ENCODE measurements at regions not wholly inside any gene's neighbourhood (a gene's known extent, or its start where the extent isn't known, plus 50 kb on each side); places are given as distances from the start of the nearest gene placed in this dataset.

DNA sequence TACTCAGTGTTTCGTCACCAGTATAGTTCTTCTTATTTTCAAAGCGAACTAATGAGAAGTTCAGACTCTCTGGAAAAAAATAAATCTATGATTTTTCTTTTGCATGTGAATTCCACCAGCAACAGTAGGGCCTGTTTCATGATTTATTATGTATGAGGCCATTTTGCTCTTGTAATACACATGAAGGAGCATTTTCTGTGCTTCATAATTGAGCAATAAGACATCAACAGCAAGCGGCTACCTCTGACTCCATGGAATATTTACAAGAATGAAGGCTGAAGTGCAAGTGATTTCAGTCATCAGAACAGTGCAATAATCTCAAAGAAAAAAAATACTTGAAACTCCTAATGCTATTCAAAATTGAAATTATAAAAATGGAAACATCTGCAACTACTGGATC is 282.9 kb upstream of the EDIL3 start:
- BruUV-seq (replicated peaks) = no TSS peak

More for the DNA sequence above, 282.9 kb upstream of the EDIL3 start:
- no peak overlapping the region for H3K9ac ChIP-seq (ENCODE audit: low read length)
- no peak overlapping the region for H2AFZ ChIP-seq (ENCODE audit: low read depth, low read length, poor library complexity, severe bottlenecking)
- no peaks in the 10 kb centered on the region for H3K9me2 ChIP-seq (ENCODE audit: insufficient read depth)
- no peaks in the 10 kb centered on the region for H3K36me3 ChIP-seq (ENCODE audit: control insufficient read depth in 1 of 2, insufficient read depth in 2 of 2, low read length in 2 of 2)
- no peaks in the 10 kb centered on the region for H3K9me3 ChIP-seq (ENCODE audit: control insufficient read depth in 1 of 2, insufficient read depth in 1 of 2, low read depth in 1 of 2, low read length in 2 of 2)
- DNase-seq (ENCODE audit: low read depth, low spot score) = no peak
- ChIA-PET POLR2A (no interaction called here), CTCF (no interaction called here), RAD21 (ENCODE audit: low non-redundant PET in 1 of 2, low total read pairs in 2 of 2, uncharacterized antibody in 2 of 2, unreplicated experiment in 2 of 2) (no interaction called here)
- no peak overlapping the region for H3K27ac ChIP-seq (ENCODE audit: low read depth, low read length)
- ATAC-seq = no peak
- no peaks in the 10 kb centered on the region for H3K4me1 ChIP-seq (ENCODE audit: control insufficient read depth in 1 of 2, insufficient read depth in 2 of 2, low read length in 2 of 2)
- H3K79me2 ChIP-seq (ENCODE audit: insufficient read depth, low read length) = no peaks in the 10 kb centered on the region
- intact Hi-C loops (cut with micrococcal nuclease) = no loop called here
- TF ChIP-seq CBX3 (IDR thresholded peaks at IDR 0.05; ENCODE audit: low read depth) = no peak
- no peak for TF ChIP-seq EZH2 (IDR thresholded peaks at IDR 0.05)
- no peak for TF ChIP-seq ZNF274 (IDR thresholded peaks at IDR 0.05; ENCODE audit: low read depth, low read length)
- TF ChIP-seq ZFX (IDR thresholded peaks at IDR 0.05) = no peak
- no peak for TF ChIP-seq FOSL1 (IDR thresholded peaks at IDR 0.05; ENCODE audit: low read depth)
- TF ChIP-seq POLR2A (IDR thresholded peaks at IDR 0.05; ENCODE audit: borderline replicate concordance, extremely low read depth, insufficient read depth, insufficient read length) = no peak
- no peak for TF ChIP-seq SRF (IDR thresholded peaks at IDR 0.05; ENCODE audit: low read depth)
- TF ChIP-seq EGR1 (IDR thresholded peaks at IDR 0.05; ENCODE audit: low read depth) = no peak
- TF ChIP-seq ELF1 (IDR thresholded peaks at IDR 0.05; ENCODE audit: borderline replicate concordance, low read depth) = no peak
- no peak for TF ChIP-seq EZH2phosphoT487 (IDR thresholded peaks at IDR 0.05; ENCODE audit: borderline replicate concordance)
- TF ChIP-seq, protein P1, sequence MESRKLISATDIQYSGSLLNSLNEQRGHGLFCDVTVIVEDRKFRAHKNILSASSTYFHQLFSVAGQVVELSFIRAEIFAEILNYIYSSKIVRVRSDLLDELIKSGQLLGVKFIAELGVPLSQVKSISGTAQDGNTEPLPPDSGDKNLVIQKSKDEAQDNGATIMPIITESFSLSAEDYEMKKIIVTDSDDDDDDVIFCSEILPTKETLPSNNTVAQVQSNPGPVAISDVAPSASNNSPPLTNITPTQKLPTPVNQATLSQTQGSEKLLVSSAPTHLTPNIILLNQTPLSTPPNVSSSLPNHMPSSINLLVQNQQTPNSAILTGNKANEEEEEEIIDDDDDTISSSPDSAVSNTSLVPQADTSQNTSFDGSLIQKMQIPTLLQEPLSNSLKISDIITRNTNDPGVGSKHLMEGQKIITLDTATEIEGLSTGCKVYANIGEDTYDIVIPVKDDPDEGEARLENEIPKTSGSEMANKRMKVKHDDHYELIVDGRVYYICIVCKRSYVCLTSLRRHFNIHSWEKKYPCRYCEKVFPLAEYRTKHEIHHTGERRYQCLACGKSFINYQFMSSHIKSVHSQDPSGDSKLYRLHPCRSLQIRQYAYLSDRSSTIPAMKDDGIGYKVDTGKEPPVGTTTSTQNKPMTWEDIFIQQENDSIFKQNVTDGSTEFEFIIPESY (IDR thresholded peaks at IDR 0.05; ENCODE audit: extremely low read depth, insufficient replicate concordance, low read length) = no peak
- TF ChIP-seq JUND (IDR thresholded peaks at IDR 0.05) = no peak
- no peak for TF ChIP-seq YY1 (IDR thresholded peaks at IDR 0.05; ENCODE audit: extremely low read depth, insufficient replicate concordance, low read depth, low read length)
- TF ChIP-seq, protein P2, sequence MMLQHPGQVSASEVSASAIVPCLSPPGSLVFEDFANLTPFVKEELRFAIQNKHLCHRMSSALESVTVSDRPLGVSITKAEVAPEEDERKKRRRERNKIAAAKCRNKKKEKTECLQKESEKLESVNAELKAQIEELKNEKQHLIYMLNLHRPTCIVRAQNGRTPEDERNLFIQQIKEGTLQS (IDR thresholded peaks at IDR 0.05) = no peak
- no peak for TF ChIP-seq REST (IDR thresholded peaks at IDR 0.05; ENCODE audit: low read depth)
- TF ChIP-seq RAD21 (IDR thresholded peaks at IDR 0.05; ENCODE audit: low read depth) = no peak
- no peak for TF ChIP-seq SP1 (IDR thresholded peaks at IDR 0.05; ENCODE audit: low read depth)
- no peak for TF ChIP-seq CTCF (IDR thresholded peaks at IDR 0.05 in 2 of 3, conservative IDR thresholded peaks at IDR 0.05 in 1 of 3; ENCODE audit: borderline replicate concordance in 1 of 3, insufficient read depth in 1 of 3, low read depth in 2 of 3, low read length in 2 of 3)
- TF ChIP-seq SIN3A (IDR thresholded peaks at IDR 0.05; ENCODE audit: low read depth) = no peak
- H4K20me1 ChIP-seq (ENCODE audit: insufficient read depth) = no peaks in the 10 kb centered on the region
- H3K4me3 ChIP-seq (replicated peaks in 1 of 2; ENCODE audit: low read depth in 1 of 2, low read length in 2 of 2) = no peak overlapping the region
- no peaks in the 10 kb centered on the region for H3K27me3 ChIP-seq (ENCODE audit: insufficient read depth, low read length)
- H3K4me2 ChIP-seq (ENCODE audit: low read length) = no peak overlapping the region

Data from HCT116 (cell line).